MM.1S (cell line): ENCODE measurements at regions not wholly inside any gene's neighbourhood (a gene's known extent, or its start where the extent isn't known, plus 50 kb on each side); places are given as distances from the start of the nearest gene placed in this dataset.

ENCODE experiments used
- CTCF ChIP-seq: fragments of 300-600 bp; sonication (generic); IDR thresholded peaks from 2 replicates; pipeline ENCODE4 v1.5.1; 2016; ENCODE audit warnings: antibody characterized with exemption, low read length, mixed read lengths
- EZH2phosphoT487 ChIP-seq: fragments of 300-600 bp; sonication (generic); IDR thresholded peaks from 2 replicates; pipeline ENCODE4 v1.6.1; 2018; ENCODE audit warnings: antibody characterized with exemption, low read length

- TF ChIP-seq CTCF (no peak), EZH2phosphoT487 (no peak)
These were observed 232.0 kb downstream of the ZBBX start for GRCh38 chr3:167148136-167148535.
